Bronchial epithelial cell (primary cell): ENCODE measurements at regions not wholly inside any gene's neighbourhood (a gene's known extent, or its start where the extent isn't known, plus 50 kb on each side); places are given as distances from the start of the nearest gene placed in this dataset.

Experiments
- DNase-seq: peaks from one replicate; pipeline ENCODE4 v3.0.0-alpha.2; 2010; ENCODE audit warnings: low read depth
- FAIRE-seq: peaks from 2 replicates; lab custom pipeline; 2011; peaks lifted over from hg19 to GRCh38; lab: Jason Lieb, UNC
- H3K27me3 ChIP-seq: 2 replicates; pipeline ENCODE4 v1.5.1; 2011; ENCODE audit warnings: low read length; ENCODE audit not compliant: control insufficient read depth, insufficient read depth
- H3K36me3 ChIP-seq: 2 replicates; pipeline ENCODE4 v1.5.1; 2011; ENCODE audit warnings: low read length; ENCODE audit not compliant: control insufficient read depth, insufficient read depth
- H3K4me3 ChIP-seq: 2 replicates; pipeline ENCODE4 v1.5.1; 2011; ENCODE audit warnings: mild to moderate bottlenecking, low read depth, low read length, control low read depth
- TF ChIP-seq, protein P1 (sequence below): IDR thresholded peaks from 2 replicates; pipeline ENCODE4 v1.5.1; 2011; ENCODE audit warnings: mild to moderate bottlenecking, moderate library complexity, low read length, control low read depth, inconsistent platforms; ENCODE audit not compliant: insufficient read depth, severe bottlenecking

DNA sequence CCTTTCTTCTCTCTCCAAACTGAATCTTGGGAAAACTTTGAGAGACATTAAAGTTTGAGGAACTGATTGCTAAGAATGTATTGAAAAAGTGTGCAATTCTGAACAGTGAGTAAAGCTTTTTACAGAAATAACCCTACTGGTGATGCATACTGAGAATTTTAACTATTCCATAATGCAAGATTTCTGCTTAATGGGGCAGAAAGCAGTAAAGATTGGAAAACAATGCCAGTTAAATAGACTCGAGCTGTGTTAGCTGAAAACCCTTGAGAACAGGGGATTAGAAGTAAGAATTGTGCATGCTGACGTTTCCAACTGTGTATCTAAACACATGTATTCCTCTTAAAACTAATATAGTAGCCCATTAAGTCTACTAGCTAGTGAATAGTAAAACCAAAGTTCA is 1500.2 kb upstream of the PRMT6 start:
- Histone ChIP-seq H3K36me3 (no peaks in the 10 kb centered on the region), H3K27me3 (no peaks in the 10 kb centered on the region), H3K4me3 (no peak overlapping the region)
- FAIRE-seq (no peak), DNase-seq (no peak)
- TF ChIP-seq, protein P1, sequence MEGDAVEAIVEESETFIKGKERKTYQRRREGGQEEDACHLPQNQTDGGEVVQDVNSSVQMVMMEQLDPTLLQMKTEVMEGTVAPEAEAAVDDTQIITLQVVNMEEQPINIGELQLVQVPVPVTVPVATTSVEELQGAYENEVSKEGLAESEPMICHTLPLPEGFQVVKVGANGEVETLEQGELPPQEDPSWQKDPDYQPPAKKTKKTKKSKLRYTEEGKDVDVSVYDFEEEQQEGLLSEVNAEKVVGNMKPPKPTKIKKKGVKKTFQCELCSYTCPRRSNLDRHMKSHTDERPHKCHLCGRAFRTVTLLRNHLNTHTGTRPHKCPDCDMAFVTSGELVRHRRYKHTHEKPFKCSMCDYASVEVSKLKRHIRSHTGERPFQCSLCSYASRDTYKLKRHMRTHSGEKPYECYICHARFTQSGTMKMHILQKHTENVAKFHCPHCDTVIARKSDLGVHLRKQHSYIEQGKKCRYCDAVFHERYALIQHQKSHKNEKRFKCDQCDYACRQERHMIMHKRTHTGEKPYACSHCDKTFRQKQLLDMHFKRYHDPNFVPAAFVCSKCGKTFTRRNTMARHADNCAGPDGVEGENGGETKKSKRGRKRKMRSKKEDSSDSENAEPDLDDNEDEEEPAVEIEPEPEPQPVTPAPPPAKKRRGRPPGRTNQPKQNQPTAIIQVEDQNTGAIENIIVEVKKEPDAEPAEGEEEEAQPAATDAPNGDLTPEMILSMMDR, result no peak

DNA sequence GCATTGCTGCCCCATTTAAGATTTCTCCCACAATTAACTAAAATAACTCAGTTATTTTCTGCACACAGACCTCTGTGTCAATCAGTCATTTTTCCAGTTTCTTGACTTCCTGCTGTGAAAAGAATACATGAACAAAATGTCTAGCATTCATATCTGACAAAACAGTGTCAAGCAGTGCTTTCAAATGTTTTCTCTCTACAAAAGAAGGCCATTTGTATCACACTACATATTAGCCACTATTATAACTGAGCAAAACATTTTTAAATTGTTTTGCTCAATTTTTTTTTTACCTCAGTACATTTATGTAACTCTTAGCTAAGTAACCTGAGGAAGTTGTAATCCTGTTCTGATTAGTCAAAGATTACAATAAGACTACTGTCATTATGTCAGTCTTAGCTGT is 1498.5 kb upstream of the PRMT6 start:
- TF ChIP-seq, protein P1, result no peak
- FAIRE-seq (no peak), DNase-seq (no peak)
- H3K27me3 ChIP-seq, result no peaks in the 10 kb centered on the region
- no peaks in the 10 kb centered on the region for H3K36me3 ChIP-seq
- H3K4me3 ChIP-seq, result no peak overlapping the region

DNA sequence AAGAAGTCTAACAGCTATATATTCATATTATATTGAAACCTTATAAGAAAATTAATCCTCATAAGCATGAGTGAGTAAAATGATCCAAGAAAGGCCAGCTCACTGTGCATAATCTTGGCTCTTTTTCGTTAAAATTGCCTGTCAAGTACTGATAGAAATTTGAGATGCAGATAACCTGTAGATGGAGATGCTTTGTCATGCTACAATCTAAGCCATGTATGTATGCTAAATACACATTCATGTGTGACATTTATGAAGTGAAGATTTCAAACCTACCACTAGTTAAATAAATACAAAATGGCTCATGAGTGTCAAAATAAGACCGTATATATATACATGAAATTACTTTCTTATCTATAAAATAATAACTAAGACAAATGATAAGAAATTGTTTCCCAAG is 1491.5 kb upstream of the PRMT6 start:
- Histone ChIP-seq H3K4me3 (no peak overlapping the region), H3K36me3 (no peaks in the 10 kb centered on the region), H3K27me3 (no peaks in the 10 kb centered on the region)
- no peak for DNase-seq
- no peak for FAIRE-seq
- TF ChIP-seq, protein P1, result no peak

DNA sequence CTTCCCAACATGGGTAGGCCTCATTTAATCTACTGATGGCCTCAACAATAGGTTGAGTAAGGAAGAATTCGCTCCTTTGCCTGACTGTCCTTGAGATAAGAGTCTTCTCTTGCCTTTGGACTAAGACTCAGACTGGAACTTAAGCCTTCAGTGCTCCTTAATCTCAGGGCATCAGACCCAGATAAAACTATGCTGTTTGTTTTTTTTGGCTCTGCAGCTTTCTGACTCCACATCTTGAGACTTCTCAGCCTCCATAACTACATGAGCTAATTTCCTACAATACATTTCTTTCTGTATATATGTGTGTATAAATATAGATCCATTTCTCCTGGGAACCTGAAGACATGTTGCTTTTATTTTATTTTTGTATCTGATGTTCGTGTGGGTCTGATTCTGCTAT is 1470.7 kb upstream of the PRMT6 start:
- TF ChIP-seq, protein P1, result no peak
- FAIRE-seq (no peak), DNase-seq (no peak)
- Histone ChIP-seq H3K36me3 (no peaks in the 10 kb centered on the region), H3K4me3 (no peak overlapping the region), H3K27me3 (no peaks in the 10 kb centered on the region)

DNA sequence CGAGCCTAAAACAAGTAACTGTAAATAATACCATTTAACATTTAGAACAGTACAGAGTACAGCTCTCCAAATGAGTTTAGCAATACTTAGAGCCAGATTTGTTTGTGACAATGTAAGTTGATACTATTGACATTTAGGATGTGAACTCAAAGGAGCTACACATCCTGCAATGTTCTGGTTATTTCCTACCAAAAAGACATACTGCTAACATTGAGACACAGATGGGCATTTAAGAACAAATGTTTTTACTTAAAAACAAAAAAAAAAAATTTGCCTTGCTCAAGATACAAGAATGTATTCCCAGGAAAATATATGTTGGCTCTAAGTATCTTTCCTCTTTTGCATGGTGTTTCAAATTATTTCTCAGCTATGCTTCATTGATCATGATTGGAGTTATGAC is 1464.8 kb upstream of the PRMT6 start:
- FAIRE-seq (no peak), DNase-seq (no peak)
- Histone ChIP-seq H3K4me3 (no peak overlapping the region), H3K27me3 (no peaks in the 10 kb centered on the region), H3K36me3 (no peaks in the 10 kb centered on the region)
- TF ChIP-seq, protein P1, result no peak

DNA sequence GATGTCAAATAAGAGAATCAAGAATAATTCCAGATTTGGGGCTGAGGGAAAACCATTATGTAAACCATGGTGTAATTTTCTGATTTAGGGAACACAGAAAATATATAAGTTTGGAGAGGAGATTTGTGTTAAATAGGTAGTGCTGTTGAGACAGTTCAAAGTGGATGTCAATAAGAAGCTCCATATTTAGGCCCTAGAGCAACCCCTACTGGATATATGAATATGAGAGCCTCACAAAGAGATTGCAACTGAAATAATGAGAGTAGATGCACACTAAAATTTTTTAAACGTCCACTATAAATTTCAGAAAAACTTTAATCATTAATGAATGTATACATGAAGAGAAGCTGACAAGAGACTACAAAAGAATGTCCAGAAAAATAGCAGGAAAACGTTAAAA is 1447.8 kb upstream of the PRMT6 start:
- no peak overlapping the region for H3K4me3 ChIP-seq
- TF ChIP-seq, protein P1, result peak; percentile 24
- H3K36me3 ChIP-seq, result no peaks in the 10 kb centered on the region
- DNase-seq (peak; percentile 36), FAIRE-seq (no peak)
- H3K27me3 ChIP-seq, result no peaks in the 10 kb centered on the region
